HepG2 (cell line): ENCODE measurements at regions not wholly inside any gene's neighbourhood (a gene's known extent, or its start where the extent isn't known, plus 50 kb on each side); places are given as distances from the start of the nearest gene placed in this dataset.

ENCODE experiments used
- ATAC-seq: fragments of 200-7000 bp; cut with Tn5 transposase; 3 replicates; pipeline ENCODE4 v1.9.1; 2020; ENCODE audit warnings: mild to moderate bottlenecking, moderate library complexity
- BruUV-seq: library from RNA; stranded (reverse); fragments of 400-500 nt; replicated peaks from 2 replicates; lab custom pipeline; 2021; lab: Mats Ljungman, UMichigan
- CTCF ChIA-PET: fragments of 300-600 bp; formaldehyde crosslinking; extraction: SDS; loops from one replicate; lab custom pipeline; 2021; ENCODE audit warnings: low total read pairs, inconsistent platforms, low intra/inter-chr PET ratio; lab: Yijun Ruan, JAX
- POLR2A ChIA-PET: fragments of 350-600 bp; sonication (Branson Sonifier 250); formaldehyde crosslinking; loops from one replicate; lab custom pipeline; 2020; ENCODE audit warnings: antibody characterized with exemption, inconsistent platforms; lab: Yijun Ruan, JAX
- DNase-seq: peaks from one replicate; pipeline ENCODE4 v3.0.0-alpha.2; 2015; ENCODE audit warnings: low spot score
- FAIRE-seq: peaks from 3 replicates; lab custom pipeline; 2011; peaks lifted over from hg19 to GRCh38; lab: Jason Lieb, UNC
- H2AFZ ChIP-seq: one replicate; pipeline ENCODE4 v1.6.1; 2011; ENCODE audit warnings: low read length, inconsistent platforms
- H3K27ac ChIP-seq: fragments of 300-600 bp; 3 replicates; pipeline ENCODE4 v1.8.0; 2011; ENCODE audit warnings: mixed run types, mild to moderate bottlenecking, mixed read lengths, low read length, inconsistent platforms; ENCODE audit not compliant: insufficient read depth; ENCODE audit errors: extremely low read length
- H3K27me3 ChIP-seq, 2 experiments: fragments of 200-600 bp in 1 of 2; 2 replicates in 1 of 2; 3 replicates in 1 of 2; pipeline versions ENCODE4 v1.6.0 to v1.8.0; 2011; ENCODE audit warnings: low read length in 2 of 2, mild to moderate bottlenecking in 2 of 2, moderate library complexity in 2 of 2, inconsistent platforms in 1 of 2; ENCODE audit not compliant: insufficient read depth in 2 of 2, control insufficient read depth in 1 of 2
- H3K36me3 ChIP-seq, 2 experiments: fragments of 200-600 bp in 1 of 2; replicated peaks in 1 of 2; 2 replicates in 1 of 2; 3 replicates in 1 of 2; pipeline versions ENCODE4 v1.5.1 to v1.8.0; 2011; ENCODE audit warnings: low read length in 2 of 2, inconsistent platforms in 1 of 2; ENCODE audit not compliant: insufficient read depth in 2 of 2, control insufficient read depth in 1 of 2
- H3K4me1 ChIP-seq: 2 replicates; pipeline ENCODE4 v1.5.1; 2012; ENCODE audit warnings: low read length, inconsistent platforms; ENCODE audit not compliant: insufficient read depth
- H3K4me2 ChIP-seq: 2 replicates; pipeline ENCODE4 v1.6.0; 2011; ENCODE audit warnings: low read depth, low read length, inconsistent platforms
- H3K4me3 ChIP-seq, 3 experiments: fragments of 200-600 bp in 1 of 3; sonication (generic), shearing (Covaris generic) in 1 of 3; replicated peaks in 1 of 3; 2 replicates each; pipeline ENCODE4 v1.5.1; 2011 to 2016; ENCODE audit warnings: low read length in 3 of 3, inconsistent platforms in 2 of 3, low read depth in 2 of 3, mild to moderate bottlenecking in 2 of 3, control low read depth in 1 of 3, mixed read lengths in 1 of 3; ENCODE audit not compliant: insufficient read depth in 1 of 3
- H3K79me2 ChIP-seq: one replicate; pipeline ENCODE4 v1.6.1; 2011; ENCODE audit warnings: low read length, inconsistent platforms; ENCODE audit not compliant: insufficient read depth
- H3K9ac ChIP-seq: 2 replicates; pipeline ENCODE4 v1.6.0; 2011; ENCODE audit warnings: mild to moderate bottlenecking, low read depth, low read length, inconsistent platforms; ENCODE audit not compliant: insufficient read depth
- H3K9me3 ChIP-seq: 2 replicates; pipeline ENCODE4 v1.5.1; 2012; ENCODE audit warnings: mild to moderate bottlenecking, low read length
- H4K20me1 ChIP-seq: 2 replicates; pipeline ENCODE4 v1.6.0; 2011; ENCODE audit warnings: inconsistent platforms, mild to moderate bottlenecking, low read length, moderate library complexity; ENCODE audit not compliant: insufficient read depth
- HOXD1 ChIP-seq: sonication (generic); formaldehyde crosslinking; IDR thresholded peaks from 2 replicates; pipeline ENCODE4 v1.5.0; 2020; ENCODE audit warnings: missing genetic modification reagents
- MIXL1 ChIP-seq: IDR thresholded peaks from 2 replicates; pipeline ENCODE4 v1.6.1; 2016
- NFYC ChIP-seq: IDR thresholded peaks from 2 replicates; pipeline ENCODE4 v1.6.1; 2016; ENCODE audit warnings: missing genetic modification reagents, missing compliant biosample characterization
- PLRG1 ChIP-seq: fragments of 450-650 bp; conservative IDR thresholded peaks from 2 replicates; pipeline ENCODE4 v1.6.1; 2016
- RAD21 ChIP-seq: fragments of 450-650 bp; formaldehyde crosslinking; IDR thresholded peaks from 2 replicates; pipeline ENCODE4 v1.5.0; 2020; ENCODE audit warnings: mild to moderate bottlenecking
- RARA ChIP-seq: IDR thresholded peaks from 2 replicates; pipeline ENCODE4 v1.6.1; 2016; ENCODE audit warnings: missing genetic modification reagents, missing compliant biosample characterization
- ZNF644 ChIP-seq: IDR thresholded peaks from 2 replicates; pipeline ENCODE4 v1.6.1; 2016; ENCODE audit warnings: low read depth
- WGBS: methylation state at CpG from one replicate; pipeline ENCODE4 v1.1.6; 2017; ENCODE audit warnings: low lambda C conversion rate; 5-methylcytosine and 5-hydroxymethylcytosine counted together
- in situ Hi-C: cut with HindIII; loops from 2 replicates; pipeline ENCODE4 v1.10.0; 2017; ENCODE audit warnings: low pct_unique_long_range_greater_than_20kb; ENCODE audit not compliant: extremely low pct_ligation_motif_present
- intact Hi-C: fragments of 100-400 bp; cut with micrococcal nuclease; formaldehyde crosslinking; loops from one replicate; pipeline ENCODE4 v1.10.0; 2022; ENCODE audit not compliant: unreplicated experiment
- TF ChIP-seq, protein P1 (sequence below): sonication (generic); formaldehyde crosslinking; IDR thresholded peaks from one replicate; pipeline ENCODE4 v1.5.1; 2020; ENCODE audit warnings: mild to moderate bottlenecking, missing genetic modification reagents; ENCODE audit errors: not compliant biosample characterization

DNA sequence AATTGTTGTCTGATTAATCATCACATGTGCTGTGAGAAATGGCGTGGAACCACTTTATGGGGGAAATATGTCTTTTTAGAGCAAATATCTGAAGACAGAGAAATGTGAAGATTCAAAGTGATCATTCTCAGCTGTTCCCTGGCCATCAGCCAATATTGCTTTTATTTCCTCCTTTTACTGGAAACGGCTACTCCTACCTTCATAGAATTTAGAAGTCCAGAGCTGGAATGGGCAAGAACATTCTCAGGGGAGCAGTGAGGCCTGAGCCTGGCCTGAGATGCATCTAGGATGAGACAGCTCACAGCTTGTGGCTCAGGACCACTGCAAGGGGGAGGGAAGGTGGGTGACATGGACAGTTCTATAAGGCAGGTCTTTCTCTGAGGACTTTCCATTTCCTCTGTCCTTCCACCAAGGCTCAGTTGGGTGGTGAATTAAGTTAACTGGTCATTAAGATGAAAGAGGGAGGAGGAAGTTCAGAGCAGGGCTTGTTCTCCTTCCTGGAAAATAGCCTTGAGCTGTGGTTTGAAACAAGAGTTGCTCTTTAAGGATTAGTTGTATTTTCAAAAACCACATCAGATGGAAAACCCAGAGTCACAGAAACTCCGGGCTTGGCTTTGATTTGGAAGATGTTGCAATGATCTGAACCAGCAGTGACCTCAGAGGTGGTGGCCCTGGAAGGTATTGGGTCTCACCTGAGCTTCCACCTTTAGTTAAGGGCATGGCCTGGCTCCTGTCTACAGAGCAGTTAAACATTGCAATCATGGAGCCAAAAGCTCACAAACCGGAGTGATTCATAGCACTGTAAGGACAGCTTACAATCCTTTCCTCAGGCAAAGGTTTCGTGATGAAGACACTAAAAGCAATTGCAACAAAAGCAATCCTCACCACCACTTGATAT is 144.3 kb downstream of the VAPA start:
- no peaks in the 10 kb centered on the region for H3K79me2 ChIP-seq
- H3K9ac ChIP-seq: no peak overlapping the region
- intact Hi-C loops: no loop called here
- no peak for FAIRE-seq
- no peak for TF ChIP-seq HOXD1
- no peak for TF ChIP-seq NFYC (CRISPR knock-in tag)
- TF ChIP-seq, all 625 proteins: peak for 0
- Histone ChIP-seq H4K20me1 (no peaks in the 10 kb centered on the region), H3K4me1 (no peaks in the 10 kb centered on the region), H3K9me3 (no peaks in the 10 kb centered on the region), H3K27me3 (0 out of 5 replicates have a peak, but pooled peaks cover 2 to 7% of the 10 kb centered on the region in 2 experiments), H2AFZ (no peak overlapping the region), H3K4me2 (no peak overlapping the region), H3K36me3 (no peaks in the 10 kb centered on the region), H3K27ac (no peak overlapping the region), H3K4me3 (no peak overlapping the region)
- ATAC-seq (no peak), DNase-seq (no peak)
- in situ Hi-C loops: no loop called here
- ChIA-PET POLR2A (no interaction called here), CTCF (no interaction called here)
- WGBS: 10% methylated on average over 5 of the region's 5 CpGs
- no TSS peak for BruUV-seq

DNA sequence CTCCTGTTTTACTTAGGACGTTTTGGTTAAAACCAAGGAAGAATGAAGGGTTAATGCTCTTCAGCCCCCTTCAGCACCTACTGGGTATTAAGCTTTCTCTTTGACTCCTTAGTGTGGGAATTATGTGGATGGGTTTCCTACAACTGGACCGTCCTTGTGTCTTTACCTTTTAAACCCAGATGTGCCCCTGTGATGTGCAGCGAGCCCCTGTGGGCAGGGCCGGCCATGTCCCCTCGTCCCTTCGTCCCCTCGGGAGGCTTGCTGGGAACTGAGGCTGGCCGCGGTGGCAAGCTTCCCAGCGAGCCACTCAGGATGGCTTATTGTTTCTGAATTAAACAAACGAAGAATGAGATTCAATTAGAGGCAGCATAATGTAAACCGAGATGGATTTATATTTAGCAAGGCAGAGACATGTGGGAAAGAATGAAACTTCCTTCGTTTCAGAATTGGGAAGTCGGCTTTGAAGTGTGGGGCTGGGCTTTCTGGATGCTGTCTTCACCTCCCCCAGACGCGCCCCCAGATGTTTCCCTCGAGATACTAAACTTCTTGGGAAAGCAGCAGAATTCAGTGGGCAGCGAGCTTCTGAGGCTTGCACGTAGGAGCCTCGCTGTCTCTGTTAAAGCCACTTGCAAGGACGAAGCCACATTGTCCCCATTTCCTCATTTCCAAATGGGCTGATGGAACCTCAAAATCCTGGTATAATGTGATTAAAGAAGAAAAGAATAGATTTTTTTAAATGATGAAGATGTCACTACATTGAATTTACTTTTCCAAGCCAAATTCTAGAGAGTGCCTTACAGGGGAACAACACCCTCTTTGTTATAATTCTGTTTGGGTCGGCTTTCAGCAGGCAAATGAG is 146.0 kb downstream of the VAPA start:
- Histone ChIP-seq H3K27me3 (0 out of 5 replicates have a peak, but pooled peaks cover 2 to 7% of the 10 kb centered on the region in 2 experiments), H3K4me1 (no peaks in the 10 kb centered on the region), H2AFZ (no peak overlapping the region), H3K9ac (no peak overlapping the region), H3K27ac (no peak overlapping the region), H3K79me2 (no peaks in the 10 kb centered on the region), H3K4me2 (no peak overlapping the region), H3K9me3 (no peaks in the 10 kb centered on the region), H3K36me3 (no peaks in the 10 kb centered on the region), H3K4me3 (no peak overlapping the region), H4K20me1 (no peaks in the 10 kb centered on the region)
- BruUV-seq: no TSS peak
- ATAC-seq (no peak), FAIRE-seq (no peak), DNase-seq (no peak)
- intact Hi-C loops: no loop called here
- WGBS: 53% methylated on average over 22 of the region's 22 CpGs
- CTCF ChIA-PET: no interaction called here
- POLR2A ChIA-PET: no interaction called here
- in situ Hi-C loops: no loop called here
- TF ChIP-seq RAD21 (CRISPR knock-in tag) (no peak), ZNF644 (CRISPR knock-in tag) (no peak), RARA (CRISPR knock-in tag) (no peak), PLRG1 (no peak), MIXL1 (no peak)
- TF ChIP-seq, protein P1, sequence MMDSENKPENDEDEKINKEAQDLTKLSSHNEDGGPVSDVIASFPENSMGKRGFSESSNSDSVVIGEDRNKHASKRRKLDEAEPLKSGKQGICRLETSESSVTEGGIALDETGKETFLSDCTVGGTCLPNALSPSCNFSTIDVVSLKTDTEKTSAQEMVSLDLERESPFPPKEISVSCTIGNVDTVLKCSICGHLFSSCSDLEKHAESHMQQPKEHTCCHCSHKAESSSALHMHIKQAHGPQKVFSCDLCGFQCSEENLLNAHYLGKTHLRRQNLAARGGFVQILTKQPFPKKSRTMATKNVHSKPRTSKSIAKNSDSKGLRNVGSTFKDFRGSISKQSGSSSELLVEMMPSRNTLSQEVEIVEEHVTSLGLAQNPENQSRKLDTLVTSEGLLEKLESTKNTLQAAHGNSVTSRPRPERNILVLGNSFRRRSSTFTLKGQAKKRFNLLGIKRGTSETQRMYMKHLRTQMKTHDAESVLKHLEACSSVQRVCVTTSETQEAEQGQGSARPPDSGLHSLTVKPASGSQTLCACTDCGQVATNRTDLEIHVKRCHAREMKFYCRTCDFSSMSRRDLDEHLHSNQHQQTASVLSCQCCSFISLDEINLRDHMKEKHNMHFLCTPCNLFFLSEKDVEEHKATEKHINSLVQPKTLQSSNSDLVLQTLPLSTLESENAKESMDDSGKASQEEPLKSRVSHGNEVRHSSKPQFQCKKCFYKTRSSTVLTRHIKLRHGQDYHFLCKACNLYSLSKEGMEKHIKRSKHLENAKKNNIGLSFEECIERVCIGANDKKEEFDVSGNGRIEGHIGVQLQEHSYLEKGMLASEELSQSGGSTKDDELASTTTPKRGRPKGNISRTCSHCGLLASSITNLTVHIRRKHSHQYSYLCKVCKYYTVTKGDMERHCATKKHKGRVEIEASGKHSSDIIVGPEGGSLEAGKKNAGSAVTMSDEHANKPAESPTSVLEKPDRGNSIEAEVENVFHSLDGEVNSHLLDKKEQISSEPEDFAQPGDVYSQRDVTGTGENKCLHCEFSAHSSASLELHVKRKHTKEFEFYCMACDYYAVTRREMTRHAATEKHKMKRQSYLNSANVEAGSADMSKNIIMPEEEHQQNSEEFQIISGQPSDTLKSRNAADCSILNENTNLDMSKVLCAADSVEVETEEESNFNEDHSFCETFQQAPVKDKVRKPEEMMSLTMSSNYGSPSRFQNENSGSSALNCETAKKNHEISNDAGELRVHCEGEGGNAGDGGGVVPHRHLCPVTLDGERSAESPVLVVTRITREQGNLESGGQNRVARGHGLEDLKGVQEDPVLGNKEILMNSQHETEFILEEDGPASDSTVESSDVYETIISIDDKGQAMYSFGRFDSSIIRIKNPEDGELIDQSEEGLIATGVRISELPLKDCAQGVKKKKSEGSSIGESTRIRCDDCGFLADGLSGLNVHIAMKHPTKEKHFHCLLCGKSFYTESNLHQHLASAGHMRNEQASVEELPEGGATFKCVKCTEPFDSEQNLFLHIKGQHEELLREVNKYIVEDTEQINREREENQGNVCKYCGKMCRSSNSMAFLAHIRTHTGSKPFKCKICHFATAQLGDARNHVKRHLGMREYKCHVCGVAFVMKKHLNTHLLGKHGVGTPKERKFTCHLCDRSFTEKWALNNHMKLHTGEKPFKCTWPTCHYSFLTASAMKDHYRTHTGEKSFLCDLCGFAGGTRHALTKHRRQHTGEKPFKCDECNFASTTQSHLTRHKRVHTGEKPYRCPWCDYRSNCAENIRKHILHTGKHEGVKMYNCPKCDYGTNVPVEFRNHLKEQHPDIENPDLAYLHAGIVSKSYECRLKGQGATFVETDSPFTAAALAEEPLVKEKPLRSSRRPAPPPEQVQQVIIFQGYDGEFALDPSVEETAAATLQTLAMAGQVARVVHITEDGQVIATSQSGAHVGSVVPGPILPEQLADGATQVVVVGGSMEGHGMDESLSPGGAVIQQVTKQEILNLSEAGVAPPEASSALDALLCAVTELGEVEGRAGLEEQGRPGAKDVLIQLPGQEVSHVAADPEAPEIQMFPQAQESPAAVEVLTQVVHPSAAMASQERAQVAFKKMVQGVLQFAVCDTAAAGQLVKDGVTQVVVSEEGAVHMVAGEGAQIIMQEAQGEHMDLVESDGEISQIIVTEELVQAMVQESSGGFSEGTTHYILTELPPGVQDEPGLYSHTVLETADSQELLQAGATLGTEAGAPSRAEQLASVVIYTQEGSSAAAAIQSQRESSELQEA: no peak
